ENCODE measurements at regions not wholly inside any gene's neighbourhood (a gene's known extent, or its start where the extent isn't known, plus 50 kb on each side); places are given as distances from the start of the nearest gene placed in this dataset.
"Not testable (repeated sequence)": the region's sequence is repeated elsewhere in the genome, so short reads cannot be mapped to it uniquely, and the experiment has no call there.

- TF ChIP-seq REST (IDR thresholded peaks at IDR 0.05); TAF1 (conservative IDR thresholded peaks at IDR 0.05); YY1 (IDR thresholded peaks at IDR 0.05); CTCF (IDR thresholded peaks at IDR 0.05; ENCODE audit: low read depth, low read length, missing input control); RXRA (IDR thresholded peaks at IDR 0.05); ATF3 (IDR thresholded peaks at IDR 0.05); ZBTB33 (IDR thresholded peaks at IDR 0.05); RAD21 (IDR thresholded peaks at IDR 0.05); MAX (IDR thresholded peaks at IDR 0.05); SP1 (IDR thresholded peaks at IDR 0.05): not testable (repeated sequence)
Observed at GRCh38 chr5:177856474-177856873, 73.8 kb upstream of the FAM153A start.

All from liver (tissue), 3 donors.